ENCODE measurements at regions not wholly inside any gene's neighbourhood (a gene's known extent, or its start where the extent isn't known, plus 50 kb on each side); places are given as distances from the start of the nearest gene placed in this dataset.

DNA sequence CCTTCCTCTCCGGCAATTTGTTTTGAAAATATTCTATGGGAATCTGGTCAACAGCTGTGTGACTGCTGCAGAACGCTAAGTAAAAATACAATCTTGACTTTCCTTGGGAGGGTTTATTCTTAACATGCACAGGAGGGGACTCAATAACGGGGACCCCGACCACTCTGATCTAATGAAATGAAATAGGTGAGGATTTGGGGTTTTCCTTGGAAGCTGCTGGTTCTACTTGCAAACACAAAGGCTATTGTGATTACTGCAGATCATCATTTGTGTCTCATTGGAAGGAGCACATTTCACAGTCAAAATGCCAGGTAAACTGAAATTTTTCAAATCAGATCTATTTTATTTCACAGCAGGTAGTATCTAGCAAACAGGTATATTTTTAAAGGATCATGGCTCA lies 366.1 kb downstream of the SHANK2 start:
- no peaks in the 10 kb centered on the region for H3K4me1 ChIP-seq
- H3K9me3 ChIP-seq: no peaks in the 10 kb centered on the region
- H3K27me3 ChIP-seq: no peaks in the 10 kb centered on the region
- H3K4me3 ChIP-seq: no peak overlapping the region
- H3K36me3 ChIP-seq: no peaks in the 10 kb centered on the region
- H3K27ac ChIP-seq: no peak overlapping the region
- no peak for TF ChIP-seq POLR2A (IDR thresholded peaks at IDR 0.05)
- TF ChIP-seq, protein P1, sequence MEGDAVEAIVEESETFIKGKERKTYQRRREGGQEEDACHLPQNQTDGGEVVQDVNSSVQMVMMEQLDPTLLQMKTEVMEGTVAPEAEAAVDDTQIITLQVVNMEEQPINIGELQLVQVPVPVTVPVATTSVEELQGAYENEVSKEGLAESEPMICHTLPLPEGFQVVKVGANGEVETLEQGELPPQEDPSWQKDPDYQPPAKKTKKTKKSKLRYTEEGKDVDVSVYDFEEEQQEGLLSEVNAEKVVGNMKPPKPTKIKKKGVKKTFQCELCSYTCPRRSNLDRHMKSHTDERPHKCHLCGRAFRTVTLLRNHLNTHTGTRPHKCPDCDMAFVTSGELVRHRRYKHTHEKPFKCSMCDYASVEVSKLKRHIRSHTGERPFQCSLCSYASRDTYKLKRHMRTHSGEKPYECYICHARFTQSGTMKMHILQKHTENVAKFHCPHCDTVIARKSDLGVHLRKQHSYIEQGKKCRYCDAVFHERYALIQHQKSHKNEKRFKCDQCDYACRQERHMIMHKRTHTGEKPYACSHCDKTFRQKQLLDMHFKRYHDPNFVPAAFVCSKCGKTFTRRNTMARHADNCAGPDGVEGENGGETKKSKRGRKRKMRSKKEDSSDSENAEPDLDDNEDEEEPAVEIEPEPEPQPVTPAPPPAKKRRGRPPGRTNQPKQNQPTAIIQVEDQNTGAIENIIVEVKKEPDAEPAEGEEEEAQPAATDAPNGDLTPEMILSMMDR (IDR thresholded peaks at IDR 0.05): no peak
- intact Hi-C loops (cut with DNase I; ENCODE audit: low total_unique reads): no loop called here
- no peak for DNase-seq

DNA sequence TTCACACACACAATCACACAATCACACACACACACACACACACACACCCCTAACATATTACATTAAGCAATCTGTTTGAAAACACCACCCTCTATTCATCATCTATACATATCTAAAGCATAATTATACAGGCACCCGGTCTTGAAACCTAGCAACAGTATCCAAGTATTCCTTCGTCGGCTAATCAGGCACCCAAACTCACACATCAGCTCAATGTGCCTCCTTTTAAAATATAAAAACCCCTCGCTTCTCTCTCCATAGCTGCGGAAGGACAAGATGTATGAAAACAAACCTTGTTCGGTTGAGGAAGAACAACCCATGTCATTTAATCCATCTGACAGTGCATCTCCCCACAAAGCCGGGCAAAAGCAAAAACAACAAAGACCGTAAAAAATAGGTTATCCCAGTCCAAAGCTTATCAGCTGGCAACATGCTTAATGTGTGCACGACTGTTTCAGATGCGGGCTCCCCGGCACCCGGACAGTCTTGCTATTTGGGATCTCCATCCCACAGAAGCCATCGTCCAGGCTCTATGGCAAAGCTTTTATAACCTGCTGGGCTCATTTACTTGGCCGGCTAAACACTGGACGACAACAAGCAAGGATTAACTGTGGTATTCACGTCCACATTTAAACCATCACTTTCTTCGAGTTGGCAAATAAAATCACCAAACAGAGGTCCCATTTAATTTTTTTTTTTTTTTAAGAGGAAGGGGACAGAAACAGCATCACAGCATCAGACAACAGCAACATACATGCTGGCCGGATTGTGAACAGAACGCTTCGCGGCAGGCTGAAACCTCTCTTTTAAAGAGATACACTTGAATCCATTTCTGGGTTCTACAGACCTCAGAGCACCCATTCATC lies 365.5 kb downstream of the SHANK2 start:
- Histone ChIP-seq H3K4me3 (no peak overlapping the region), H3K36me3 (no peaks in the 10 kb centered on the region), H3K4me1 (no peaks in the 10 kb centered on the region), H3K9me3 (no peaks in the 10 kb centered on the region), H3K27me3 (no peaks in the 10 kb centered on the region), H3K27ac (no peak overlapping the region)
- intact Hi-C loops (cut with DNase I; ENCODE audit: low total_unique reads): no loop called here
- TF ChIP-seq, protein P1 (IDR thresholded peaks at IDR 0.05): no peak
- TF ChIP-seq POLR2A (IDR thresholded peaks at IDR 0.05): no peak
- DNase-seq: no peak

DNA sequence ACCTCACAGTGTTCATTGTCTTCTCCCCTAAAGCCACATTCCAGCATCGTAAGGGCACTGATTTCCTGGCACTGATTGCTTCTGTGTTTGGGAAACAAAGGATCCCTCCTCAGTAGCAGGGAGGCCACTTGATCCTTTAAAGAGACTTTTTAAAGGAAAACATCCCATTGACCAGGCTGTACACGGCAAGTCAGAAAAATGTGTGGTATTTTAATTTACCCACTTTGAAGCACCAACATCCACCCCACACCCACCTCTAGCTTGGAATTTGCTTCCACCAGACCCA lies 364.9 kb downstream of the SHANK2 start:
- intact Hi-C loops (cut with DNase I; ENCODE audit: low total_unique reads): no loop called here
- H3K36me3 ChIP-seq: no peaks in the 10 kb centered on the region
- H3K27ac ChIP-seq: no peak overlapping the region
- H3K27me3 ChIP-seq: no peaks in the 10 kb centered on the region
- no peak for DNase-seq
- H3K9me3 ChIP-seq: no peaks in the 10 kb centered on the region
- no peaks in the 10 kb centered on the region for H3K4me1 ChIP-seq
- TF ChIP-seq POLR2A (IDR thresholded peaks at IDR 0.05): no peak
- TF ChIP-seq, protein P1 (IDR thresholded peaks at IDR 0.05): no peak
- H3K4me3 ChIP-seq: no peak overlapping the region

DNA sequence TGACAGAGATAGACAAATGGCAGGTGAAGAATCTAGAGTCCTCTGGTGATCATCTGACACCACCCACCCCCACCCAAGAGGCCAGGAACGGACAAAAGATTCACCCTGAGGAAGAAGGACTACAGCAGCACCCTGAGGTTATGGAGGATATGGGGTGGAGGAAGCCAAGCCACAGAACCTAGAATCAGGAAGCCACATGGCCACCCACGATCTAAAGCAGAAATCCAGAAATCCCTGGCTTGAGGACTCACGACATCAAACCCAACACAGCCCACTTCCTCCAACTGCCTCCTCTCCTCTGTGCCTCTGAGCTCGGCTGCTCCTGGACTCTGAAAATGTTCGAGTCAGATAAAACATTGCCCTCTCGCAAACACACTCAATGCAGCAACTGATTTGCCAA lies 364.3 kb downstream of the SHANK2 start:
- TF ChIP-seq POLR2A (IDR thresholded peaks at IDR 0.05): no peak
- TF ChIP-seq, protein P1 (IDR thresholded peaks at IDR 0.05): no peak
- intact Hi-C loops (cut with DNase I; ENCODE audit: low total_unique reads): no loop called here
- H3K4me3 ChIP-seq: no peak overlapping the region

DNA sequence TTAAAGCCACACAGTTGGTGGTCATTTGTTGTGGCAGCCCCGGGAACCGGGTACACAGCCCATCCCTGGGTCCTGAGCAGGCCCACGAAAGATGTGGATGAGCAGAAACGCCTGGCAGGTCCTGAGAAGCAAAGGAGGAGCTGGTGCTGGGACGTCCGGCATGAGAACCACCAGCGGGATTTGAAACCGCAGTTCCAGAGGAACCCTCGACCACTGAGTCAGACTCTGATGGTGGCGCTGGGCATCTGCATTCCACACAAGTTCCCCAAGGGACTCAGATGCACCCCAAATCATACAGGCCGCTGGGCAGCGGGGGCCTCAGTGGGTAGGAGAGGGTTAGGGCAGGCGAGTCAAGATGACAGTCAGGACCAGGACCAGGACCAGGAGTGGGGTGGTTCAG lies 363.0 kb downstream of the SHANK2 start:
- Histone ChIP-seq H3K36me3 (no peaks in the 10 kb centered on the region), H3K27ac (no peak overlapping the region), H3K27me3 (no peaks in the 10 kb centered on the region), H3K4me1 (no peaks in the 10 kb centered on the region), H3K9me3 (no peaks in the 10 kb centered on the region), H3K4me3 (no peak overlapping the region)
- no peak for TF ChIP-seq POLR2A (IDR thresholded peaks at IDR 0.05)
- TF ChIP-seq, protein P1 (IDR thresholded peaks at IDR 0.05): no peak
- intact Hi-C loops (cut with DNase I; ENCODE audit: low total_unique reads): no loop called here
- DNase-seq: no peak

More for the DNA sequence above, 364.3 kb downstream of the SHANK2 start:
- no peaks in the 10 kb centered on the region for H3K36me3 ChIP-seq
- no peak overlapping the region for H3K27ac ChIP-seq
- no peaks in the 10 kb centered on the region for H3K27me3 ChIP-seq
- no peaks in the 10 kb centered on the region for H3K9me3 ChIP-seq
- H3K4me1 ChIP-seq: no peaks in the 10 kb centered on the region
- DNase-seq: no peak
